Spleen (tissue), 11 donors: ENCODE measurements at regions not wholly inside any gene's neighbourhood (a gene's known extent, or its start where the extent isn't known, plus 50 kb on each side); places are given as distances from the start of the nearest gene placed in this dataset.

Experiments
- DNase-seq: peaks from one replicate; pipeline ENCODE4 v3.0.0-alpha.2; 2020
- H3K27ac ChIP-seq, 8 donors: fragments of 200-600 bp; sonication (generic) in 7 of 8; 1 replicate in 4 of 8; 2 replicates in 4 of 8; pipeline versions ENCODE4 v1.5.0 to v1.8.0; 2016 to 2021; ENCODE audit warnings: inconsistent platforms in 4 of 8, mild to moderate bottlenecking in 4 of 8, moderate library complexity in 1 of 8
- H3K27me3 ChIP-seq, 7 donors: fragments of 200-600 bp; sonication (generic) in 6 of 7; replicated peaks in 1 of 7; 1 replicate in 4 of 7; 2 replicates in 3 of 7; pipeline versions ENCODE4 v1.5.0 to v1.8.0; 2016 to 2021; ENCODE audit warnings: inconsistent platforms in 3 of 7, mild to moderate bottlenecking in 1 of 7
- H3K36me3 ChIP-seq, 6 donors: fragments of 200-600 bp; sonication (generic) in 5 of 6; 1 replicate in 4 of 6; 2 replicates in 2 of 6; pipeline versions ENCODE4 v1.5.0 to v1.8.0; 2016 to 2021; ENCODE audit warnings: inconsistent platforms in 2 of 6
- H3K4me1 ChIP-seq, 6 donors: fragments of 200-600 bp; sonication (generic) in 5 of 6; 1 replicate in 3 of 6; 2 replicates in 3 of 6; pipeline versions ENCODE4 v1.5.0 to v1.8.0; 2016 to 2021; ENCODE audit warnings: inconsistent platforms in 3 of 6
- H3K4me3 ChIP-seq, 8 donors: fragments of 200-600 bp; sonication (generic) in 7 of 8; 1 replicate in 4 of 8; 2 replicates in 4 of 8; pipeline versions ENCODE4 v1.5.0 to v1.8.0; 2016 to 2021; ENCODE audit warnings: inconsistent platforms in 4 of 8, mild to moderate bottlenecking in 4 of 8, moderate library complexity in 2 of 8
- H3K9me3 ChIP-seq, 8 donors: fragments of 200-600 bp; sonication (generic) in 7 of 8; 1 replicate in 4 of 8; 2 replicates in 4 of 8; pipeline versions ENCODE4 v1.5.0 to v1.8.0; 2016 to 2021; ENCODE audit warnings: inconsistent platforms in 4 of 8
- CTCF ChIP-seq, 11 experiments: fragments of 200-600 bp in 7 of 11; fragments of 450-650 bp in 4 of 11; sonication (generic) in 4 of 11; IDR thresholded peaks in 8 of 11; conservative IDR thresholded peaks in 3 of 11; 1 replicate in 7 of 11; 2 replicates in 4 of 11; pipeline versions ENCODE4 v1.4.0 to v1.8.0; 2016 to 2021; ENCODE audit warnings: antibody characterized with exemption in 11 of 11, inconsistent platforms in 4 of 11, mild to moderate bottlenecking in 1 of 11
- POLR2A ChIP-seq, 3 donors: fragments of 450-650 bp; IDR thresholded peaks; one replicate each; pipeline ENCODE4 v1.5.1; 2017; ENCODE audit warnings: antibody characterized with exemption in 3 of 3, mild to moderate bottlenecking in 1 of 3
- POLR2AphosphoS5 ChIP-seq, 3 donors: sonication (generic); formaldehyde crosslinking; IDR thresholded peaks; one replicate each; pipeline ENCODE4 v1.5.1; 2017; ENCODE audit warnings: antibody characterized with exemption in 3 of 3
- WGBS, 5 donors: extraction: QIAGEN DNeasy Blood & Tissue Kit in 3 of 5; methylation state at CpG; one replicate each; pipeline versions ENCODE4 v1.1.5 to v1.1.7; 2013 to 2018; 5-methylcytosine and 5-hydroxymethylcytosine counted together
- intact Hi-C: fragments of 100-400 bp; cut with DNase I; formaldehyde crosslinking; loops from one replicate; pipeline ENCODE4 v1.15.0; 2023; ENCODE audit warnings: low total_unique reads
- donor health status: healthy with polysubstance abuse.
- donor health status: DM: no; HTN: no; CAD: no; lungs with moderate emphysema.
- donor health status: DM: no; HTN: no; CAD: no.
- donor health status: Bipolar disorder and iron deficiency.
- donor health status: healthy.
- donor health status: DM: no; HTN: no; CAD: no.
- donor health status: DM: yes; HTN: yes; CAD: no.

- 70 to 81% (median 80%) methylated on average over 4 of the region's 4 CpGs for WGBS, 5 donors
- no peaks in the 10 kb centered on the region for H3K9me3 ChIP-seq
- no peak overlapping the region for H3K4me3 ChIP-seq
- H3K4me1 ChIP-seq, result no peaks in the 10 kb centered on the region
- H3K36me3 ChIP-seq, result no peaks in the 10 kb centered on the region
- no peak for DNase-seq
- TF ChIP-seq POLR2A (IDR thresholded peaks at IDR 0.05) (no peak), CTCF (IDR thresholded peaks at IDR 0.05 in 8 of 11, conservative IDR thresholded peaks at IDR 0.05 in 3 of 11) (no peak), POLR2AphosphoS5 (IDR thresholded peaks at IDR 0.05) (no peak)
- no peak overlapping the region for H3K27ac ChIP-seq
- intact Hi-C loops, result no loop called here
- H3K27me3 ChIP-seq, result no peaks in the 10 kb centered on the region
Measured at GRCh38 chr15:36363335-36363734, 216.1 kb upstream of the CDIN1 start.

- DNase-seq, result no peak
- 74 to 85% (median 78%) methylated on average over 3 of the region's 3 CpGs for WGBS, 5 donors
Measured at GRCh38 chr15:36364377-36364776, 215.0 kb upstream of the CDIN1 start.

GRCh38 chr15:36365963-36366362 lies 213.5 kb upstream of the CDIN1 start:
- intact Hi-C loops, result no loop called here
- no peak for DNase-seq
- Histone ChIP-seq H3K9me3 (no peaks in the 10 kb centered on the region), H3K27me3 (no peaks in the 10 kb centered on the region), H3K4me1 (no peaks in the 10 kb centered on the region), H3K36me3 (no peaks in the 10 kb centered on the region), H3K4me3 (no peak overlapping the region), H3K27ac (no peak overlapping the region)
- TF ChIP-seq CTCF (IDR thresholded peaks at IDR 0.05 in 8 of 11, conservative IDR thresholded peaks at IDR 0.05 in 3 of 11) (no peak), POLR2AphosphoS5 (IDR thresholded peaks at IDR 0.05) (no peak), POLR2A (IDR thresholded peaks at IDR 0.05) (no peak)
- whole genome bisulfite sequencing, 5 donors, result 19 to 30% (median 28%) methylated on average over 2 of the region's 2 CpGs

More at GRCh38 chr15:36364377-36364776, 215.0 kb upstream of the CDIN1 start:
- no peak for TF ChIP-seq POLR2AphosphoS5 (IDR thresholded peaks at IDR 0.05)
- TF ChIP-seq POLR2A (IDR thresholded peaks at IDR 0.05), result no peak
- TF ChIP-seq CTCF (IDR thresholded peaks at IDR 0.05 in 8 of 11, conservative IDR thresholded peaks at IDR 0.05 in 3 of 11), result no peak
- H3K36me3 ChIP-seq, result no peaks in the 10 kb centered on the region
- H3K27me3 ChIP-seq, result no peaks in the 10 kb centered on the region
- no peak overlapping the region for H3K4me3 ChIP-seq
- no peaks in the 10 kb centered on the region for H3K9me3 ChIP-seq
- no peaks in the 10 kb centered on the region for H3K4me1 ChIP-seq
- no peak overlapping the region for H3K27ac ChIP-seq
- intact Hi-C loops, result no loop called here

GRCh38 chr15:36370051-36370730 lies 209.2 kb upstream of the CDIN1 start:
- Histone ChIP-seq H3K4me1 (no peaks in the 10 kb centered on the region), H3K36me3 (no peaks in the 10 kb centered on the region), H3K27ac (no peak overlapping the region), H3K9me3 (no peaks in the 10 kb centered on the region), H3K4me3 (no peak overlapping the region), H3K27me3 (no peaks in the 10 kb centered on the region)
- TF ChIP-seq POLR2A (IDR thresholded peaks at IDR 0.05) (no peak), POLR2AphosphoS5 (IDR thresholded peaks at IDR 0.05) (no peak), CTCF (IDR thresholded peaks at IDR 0.05 in 8 of 11, conservative IDR thresholded peaks at IDR 0.05 in 3 of 11) (no peak)
- no peak for DNase-seq
- intact Hi-C loops, result no loop called here
- WGBS, 5 donors, result 55 to 87% (median 76%) methylated on average over 3 of the region's 3 CpGs
